Mesothelial cell of epicardium (in vitro differentiated cells): ENCODE measurements at regions not wholly inside any gene's neighbourhood (a gene's known extent, or its start where the extent isn't known, plus 50 kb on each side); places are given as distances from the start of the nearest gene placed in this dataset.
"Not testable (repeated sequence)": the region's sequence is repeated elsewhere in the genome, so short reads cannot be mapped to it uniquely, and the experiment has no call there.

Experiments
- DNase-seq, 2 experiments: peaks; one replicate each; pipeline ENCODE4 v3.0.0; 2021; ENCODE audit warnings: low spot score in 2 of 2; ENCODE audit not compliant: unreplicated experiment in 2 of 2
- H3K27ac Mint-ChIP-seq: 2 replicates; pipeline ENCODE4 v1.8.0; 2021; ENCODE audit warnings: mixed read lengths
- H3K27me3 Mint-ChIP-seq: 2 replicates; pipeline ENCODE4 v1.8.0; 2021; ENCODE audit warnings: low read depth, mixed read lengths
- H3K36me3 Mint-ChIP-seq: 2 replicates; pipeline ENCODE4 v1.8.0; 2021; ENCODE audit warnings: mixed read lengths
- H3K4me1 Mint-ChIP-seq: 2 replicates; pipeline ENCODE4 v1.8.0; 2021; ENCODE audit warnings: mixed read lengths
- H3K4me3 Mint-ChIP-seq: 2 replicates; pipeline ENCODE4 v1.8.0; 2021; ENCODE audit warnings: mild to moderate bottlenecking, moderate library complexity, mixed read lengths
- H3K9me3 Mint-ChIP-seq: 2 replicates; pipeline ENCODE4 v1.8.0; 2021; ENCODE audit warnings: mixed read lengths
- TF ChIP-seq, protein P1 (sequence below): fragments of 200-600 bp; sonication (generic); IDR thresholded peaks from one replicate; pipeline ENCODE4 v1.5.0; 2021; ENCODE audit warnings: antibody characterized with exemption; ENCODE audit not compliant: unreplicated experiment

- Mint-ChIP-seq H3K4me1 (peaks cover 6% of the 10 kb centered on the region), H3K27me3 (no peaks in the 10 kb centered on the region), H3K4me3 (no peak overlapping the region), H3K36me3 (no peaks in the 10 kb centered on the region), H3K27ac (no peak overlapping the region), H3K9me3 (peaks cover 12% of the 10 kb centered on the region)
- DNase-seq: no peak
- TF ChIP-seq, protein P1, sequence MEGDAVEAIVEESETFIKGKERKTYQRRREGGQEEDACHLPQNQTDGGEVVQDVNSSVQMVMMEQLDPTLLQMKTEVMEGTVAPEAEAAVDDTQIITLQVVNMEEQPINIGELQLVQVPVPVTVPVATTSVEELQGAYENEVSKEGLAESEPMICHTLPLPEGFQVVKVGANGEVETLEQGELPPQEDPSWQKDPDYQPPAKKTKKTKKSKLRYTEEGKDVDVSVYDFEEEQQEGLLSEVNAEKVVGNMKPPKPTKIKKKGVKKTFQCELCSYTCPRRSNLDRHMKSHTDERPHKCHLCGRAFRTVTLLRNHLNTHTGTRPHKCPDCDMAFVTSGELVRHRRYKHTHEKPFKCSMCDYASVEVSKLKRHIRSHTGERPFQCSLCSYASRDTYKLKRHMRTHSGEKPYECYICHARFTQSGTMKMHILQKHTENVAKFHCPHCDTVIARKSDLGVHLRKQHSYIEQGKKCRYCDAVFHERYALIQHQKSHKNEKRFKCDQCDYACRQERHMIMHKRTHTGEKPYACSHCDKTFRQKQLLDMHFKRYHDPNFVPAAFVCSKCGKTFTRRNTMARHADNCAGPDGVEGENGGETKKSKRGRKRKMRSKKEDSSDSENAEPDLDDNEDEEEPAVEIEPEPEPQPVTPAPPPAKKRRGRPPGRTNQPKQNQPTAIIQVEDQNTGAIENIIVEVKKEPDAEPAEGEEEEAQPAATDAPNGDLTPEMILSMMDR: no peak
Measured at GRCh38 chr1:104315823-104316222, 566.1 kb downstream of the AMY1C start.

- Mint-ChIP-seq H3K27me3 (no peaks in the 10 kb centered on the region), H3K4me1 (no peaks in the 10 kb centered on the region), H3K27ac (no peak overlapping the region), H3K9me3 (peaks cover 21% of the 10 kb centered on the region), H3K36me3 (no peaks in the 10 kb centered on the region), H3K4me3 (no peak overlapping the region)
- no peak for DNase-seq
- TF ChIP-seq, protein P1: no peak
Measured at GRCh38 chr1:104322131-104322530, 572.4 kb downstream of the AMY1C start.

- DNase-seq: no peak
- Mint-ChIP-seq H3K4me3 (no peak overlapping the region), H3K36me3 (no peaks in the 10 kb centered on the region), H3K4me1 (no peaks in the 10 kb centered on the region), H3K27me3 (no peaks in the 10 kb centered on the region), H3K27ac (no peak overlapping the region), H3K9me3 (peaks cover 2% of the 10 kb centered on the region)
- TF ChIP-seq, protein P1: no peak
Measured at GRCh38 chr1:104329278-104329677, 579.6 kb downstream of the AMY1C start.

GRCh38 chr1:104331763-104332162, 582.1 kb downstream of the AMY1C start:
- Mint-ChIP-seq H3K4me1 (no peaks in the 10 kb centered on the region), H3K27me3 (no peaks in the 10 kb centered on the region)

GRCh38 chr1:104337927-104338326, 588.2 kb downstream of the AMY1C start:
- H3K36me3 Mint-ChIP-seq: not testable (repeated sequence)

More at GRCh38 chr1:104331763-104332162, 582.1 kb downstream of the AMY1C start:
- Mint-ChIP-seq H3K27ac (no peak overlapping the region), H3K4me3 (no peak overlapping the region), H3K36me3 (no peaks in the 10 kb centered on the region), H3K9me3 (peaks cover 13% of the 10 kb centered on the region)
- TF ChIP-seq, protein P1: no peak
- DNase-seq: no peak

GRCh38 chr1:104341944-104342343, 592.2 kb downstream of the AMY1C start:
- Mint-ChIP-seq H3K4me3 (no peak overlapping the region), H3K9me3 (peaks cover 25% of the 10 kb centered on the region), H3K4me1 (no peaks in the 10 kb centered on the region), H3K27me3 (no peaks in the 10 kb centered on the region), H3K27ac (no peak overlapping the region), H3K36me3 (no peaks in the 10 kb centered on the region)
- TF ChIP-seq, protein P1: no peak
- DNase-seq: no peak

More at GRCh38 chr1:104337927-104338326, 588.2 kb downstream of the AMY1C start:
- not testable (repeated sequence) for H3K27me3 Mint-ChIP-seq, H3K4me3 Mint-ChIP-seq, H3K27ac Mint-ChIP-seq, H3K4me1 Mint-ChIP-seq, DNase-seq
- peaks cover 31% of the 10 kb centered on the region for H3K9me3 Mint-ChIP-seq
